GM18909 (cell line): ENCODE measurements at regions not wholly inside any gene's neighbourhood (a gene's known extent, or its start where the extent isn't known, plus 50 kb on each side); places are given as distances from the start of the nearest gene placed in this dataset.

Experiments
- ATAC-seq: cut with Tn5 transposase; IDR thresholded peaks from one replicate; pipeline ENCODE4 v1.9.1; 2021; ENCODE audit warnings: mild to moderate bottlenecking; ENCODE audit not compliant: unreplicated experiment, poor library complexity

DNA sequence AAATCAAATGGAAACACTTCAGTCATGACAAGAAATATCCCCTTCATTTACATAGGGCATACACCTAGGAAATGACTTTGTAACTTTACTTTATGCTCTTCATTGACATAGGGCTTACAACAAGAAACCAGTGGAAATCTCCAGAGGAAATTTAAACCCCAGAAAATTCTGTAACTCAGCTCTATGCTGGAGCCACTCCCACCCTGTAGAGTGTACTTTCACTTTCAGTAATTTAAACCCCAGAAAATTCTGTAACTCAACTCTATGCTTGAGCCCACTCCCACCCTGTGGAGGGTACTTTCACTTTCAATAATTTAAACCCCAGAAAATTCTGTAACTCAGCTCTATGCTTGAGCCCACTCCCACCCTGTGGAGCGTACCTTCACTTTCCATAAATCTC, 987.1 kb upstream of the CADM2 start:
- ATAC-seq: no peak

DNA sequence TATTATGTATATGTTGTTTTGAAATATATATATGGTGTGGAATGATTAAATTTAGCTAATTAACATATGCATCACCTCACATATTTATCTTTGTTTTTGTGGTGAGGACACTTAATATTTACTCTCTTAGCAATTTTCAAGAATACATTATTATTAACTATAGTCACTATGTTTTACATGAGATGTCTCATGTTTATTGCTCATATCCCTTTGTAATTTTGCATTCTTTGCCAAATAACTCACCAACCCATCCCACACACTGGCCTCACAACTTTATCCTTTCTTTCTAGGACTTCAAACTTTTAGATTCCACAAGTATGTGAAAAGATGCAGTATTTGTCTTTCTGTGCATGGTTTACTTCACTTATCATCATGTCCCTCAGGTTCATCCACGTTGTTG, 950.2 kb upstream of the CADM2 start:
- ATAC-seq: no peak

DNA sequence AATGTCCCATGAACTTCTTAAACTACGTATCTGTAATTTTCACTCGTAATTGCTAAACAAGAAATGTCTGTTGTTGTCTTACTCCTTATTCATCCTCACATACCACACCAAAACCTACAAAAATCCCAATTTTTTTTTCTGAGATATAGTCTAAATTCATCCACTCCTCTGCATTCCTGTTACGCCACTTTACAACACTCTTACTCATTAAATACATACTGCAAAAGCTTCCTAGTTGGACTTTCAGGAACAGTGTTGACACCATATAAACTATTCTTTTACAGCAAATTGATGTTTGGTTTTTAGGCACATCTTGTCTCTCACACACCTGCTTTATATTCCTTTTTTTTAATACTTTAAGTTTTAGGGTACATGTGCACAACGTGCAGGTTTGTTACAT, 934.9 kb upstream of the CADM2 start:
- no peak for ATAC-seq

DNA sequence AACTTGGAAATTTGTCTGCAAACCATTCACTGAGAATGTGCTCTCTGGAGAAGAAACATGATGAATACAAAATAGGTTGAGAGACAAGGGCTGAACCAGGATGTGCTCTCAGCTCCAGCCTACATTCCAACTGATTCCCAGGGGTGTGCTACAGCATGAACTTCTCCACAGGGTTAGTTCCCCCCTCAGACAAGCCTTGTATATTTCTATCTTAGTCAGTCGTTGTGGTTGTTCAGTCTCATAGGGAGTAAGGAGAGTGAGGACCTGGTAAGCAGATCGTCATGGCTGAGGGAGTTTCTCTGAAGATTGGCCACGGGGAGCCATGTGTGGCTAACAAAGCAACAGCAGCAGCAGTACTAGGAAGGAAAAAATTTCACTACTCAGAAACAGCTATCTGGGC, 919.7 kb upstream of the CADM2 start:
- ATAC-seq: no peak

DNA sequence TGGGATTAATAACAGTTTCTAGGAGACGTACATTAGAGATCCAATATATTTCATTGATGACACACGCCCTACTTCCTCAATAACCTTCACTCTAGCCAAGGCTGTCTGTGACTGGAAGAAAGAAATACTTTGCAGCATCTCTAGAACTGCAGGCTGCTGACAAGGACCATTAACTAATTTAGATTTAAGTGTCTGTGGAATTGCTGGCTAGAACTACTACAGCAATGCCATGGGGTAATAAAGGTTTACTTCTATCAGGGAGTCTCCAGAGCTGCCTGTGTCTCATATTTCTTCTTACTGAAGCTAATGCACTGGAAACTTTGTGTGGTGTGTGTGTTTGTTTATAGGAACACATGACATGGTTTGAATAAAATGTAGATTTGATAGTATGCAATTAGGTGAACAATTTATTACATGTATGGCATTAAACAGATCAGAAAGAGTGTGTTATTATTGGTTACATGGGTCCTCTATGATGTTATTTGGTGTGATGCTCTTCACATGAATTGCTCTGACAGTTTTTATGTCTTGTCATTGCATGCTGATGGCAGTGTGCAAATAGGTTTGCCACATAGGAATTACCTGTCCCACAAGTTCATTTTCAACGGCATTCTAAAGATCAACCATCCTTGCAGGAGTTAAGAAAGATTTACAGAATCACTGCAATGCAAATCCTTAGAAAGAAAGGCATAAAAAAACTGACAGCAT, 916.2 kb upstream of the CADM2 start:
- ATAC-seq: no peak

DNA sequence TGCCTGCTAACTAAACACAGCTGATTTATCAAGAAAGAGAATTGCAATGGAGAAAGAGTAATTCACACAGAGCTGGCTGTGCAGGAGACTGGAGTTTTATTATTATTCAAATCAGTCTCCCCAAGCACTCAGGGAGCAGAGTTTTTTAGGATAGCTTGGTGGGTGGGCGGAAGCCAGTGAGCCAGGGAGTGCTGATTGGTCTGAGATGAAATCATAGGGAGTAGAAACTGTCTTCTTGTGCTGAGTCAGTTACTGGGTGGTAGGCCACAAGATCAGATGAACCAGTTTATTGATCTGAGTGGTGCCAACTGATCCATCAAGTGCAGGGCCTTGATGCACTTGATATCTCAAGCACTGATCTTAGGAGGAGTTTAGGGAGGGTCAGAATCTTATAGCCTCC, 891.9 kb upstream of the CADM2 start:
- ATAC-seq: no peak

DNA sequence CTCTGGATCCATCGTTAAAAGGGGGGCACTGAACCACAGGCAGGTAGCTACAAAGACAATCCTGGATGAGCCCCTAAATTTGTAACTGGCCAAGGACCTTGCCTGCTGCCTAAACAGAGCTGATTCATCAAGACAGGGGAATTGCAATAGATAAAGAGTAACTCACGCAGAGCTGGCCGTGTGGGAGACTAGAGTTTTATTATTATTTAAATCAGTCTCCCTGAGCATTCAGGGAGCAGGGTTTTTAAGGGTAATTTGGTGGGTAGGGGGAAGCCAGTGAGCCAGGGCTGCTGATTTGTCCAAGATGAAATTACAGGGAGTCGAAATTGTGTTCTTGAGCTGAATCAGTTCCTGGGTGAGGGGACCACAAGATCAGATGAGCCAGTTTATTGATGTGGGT, 885.1 kb upstream of the CADM2 start:
- ATAC-seq: no peak

DNA sequence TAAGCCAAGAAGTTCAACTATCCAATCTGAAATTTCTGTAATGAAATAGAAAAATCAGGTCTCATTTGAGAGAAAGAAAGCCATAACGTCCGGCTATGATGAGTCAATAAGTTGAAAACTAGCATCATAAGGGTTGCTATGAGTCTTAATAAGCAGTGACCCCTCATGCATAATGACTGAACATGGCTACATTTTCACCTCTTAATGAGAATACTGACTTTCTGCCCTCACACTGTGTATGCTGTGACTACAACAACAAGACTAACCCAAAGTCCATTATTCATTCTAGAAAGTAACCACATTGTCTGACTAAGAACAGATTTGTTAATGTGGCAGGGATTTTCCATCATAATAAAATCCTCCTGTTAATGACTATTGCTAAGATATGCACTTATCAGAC, 884.0 kb upstream of the CADM2 start:
- ATAC-seq: no peak

DNA sequence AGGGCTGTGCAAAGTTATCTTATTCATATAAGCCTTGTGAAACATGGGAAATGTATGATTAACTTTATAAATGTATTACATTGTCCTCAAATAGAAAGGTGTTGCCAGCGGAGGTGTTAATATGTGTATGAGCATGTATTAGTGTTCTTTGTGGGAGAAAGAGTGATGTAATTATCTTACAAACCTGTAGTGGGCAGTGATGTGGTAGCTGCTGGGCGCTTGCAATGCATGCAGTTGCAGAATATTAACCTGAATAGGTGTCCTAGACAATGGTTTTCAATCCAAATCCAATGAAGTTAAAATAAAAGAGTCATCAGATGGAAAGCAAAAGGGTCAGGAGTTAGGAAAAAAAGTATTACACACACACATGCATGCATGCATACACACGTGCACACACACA, 881.3 kb upstream of the CADM2 start:
- ATAC-seq: no peak

DNA sequence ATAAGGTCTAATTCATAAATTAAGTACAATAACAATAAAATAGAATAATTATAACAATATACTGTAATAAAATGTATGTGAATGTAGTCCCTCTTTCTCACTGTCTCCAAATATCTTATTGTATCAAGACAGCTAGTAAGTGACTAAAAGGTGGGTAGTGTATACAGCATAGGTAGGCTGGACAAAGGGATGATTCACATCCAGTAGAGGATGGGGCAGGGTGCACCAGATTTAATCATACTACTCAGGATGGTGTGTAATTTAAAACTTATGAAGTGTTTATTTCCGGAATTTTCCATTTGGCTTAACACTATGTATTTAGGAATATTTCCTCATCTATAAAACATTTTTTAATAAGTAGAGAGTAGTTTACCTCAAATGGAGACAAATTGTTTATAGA, 876.1 kb upstream of the CADM2 start:
- no peak for ATAC-seq

DNA sequence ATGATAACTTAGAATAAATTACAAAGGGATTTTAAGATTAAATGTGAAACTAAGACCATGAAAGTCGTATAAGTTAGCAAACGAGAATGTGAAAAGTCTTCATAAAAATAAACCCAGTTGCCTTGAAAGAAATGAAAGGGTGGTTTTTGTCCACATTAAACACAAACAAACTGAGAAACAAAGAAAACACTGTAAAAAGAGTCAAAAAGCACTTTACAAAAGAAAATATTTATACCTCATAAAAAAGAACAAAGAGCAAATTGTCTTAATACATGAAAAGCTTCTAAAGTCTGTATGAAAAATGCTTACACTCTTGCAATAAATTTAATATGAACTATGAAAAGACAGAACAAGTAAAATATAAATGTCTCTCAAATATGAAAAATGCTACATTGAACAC, 865.9 kb upstream of the CADM2 start:
- ATAC-seq: no peak

DNA sequence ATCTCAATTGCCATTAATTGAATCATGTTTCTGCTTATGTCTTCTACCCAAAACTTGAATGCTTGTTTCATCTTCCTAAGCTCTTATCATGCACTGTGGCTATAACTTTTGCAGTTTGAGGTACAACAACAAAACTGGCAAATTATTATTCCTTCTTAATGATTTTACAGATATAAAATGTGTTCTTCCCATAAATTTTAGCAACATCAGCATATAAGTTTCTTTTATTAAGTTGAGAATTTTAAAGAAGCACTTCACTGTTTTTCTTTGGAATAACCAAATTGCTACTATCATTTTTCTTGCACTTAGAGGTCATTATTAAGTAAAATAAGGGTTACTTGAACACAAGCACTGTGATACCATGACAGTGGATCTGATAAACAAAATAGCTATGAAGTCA, 862.6 kb upstream of the CADM2 start:
- ATAC-seq: no peak

DNA sequence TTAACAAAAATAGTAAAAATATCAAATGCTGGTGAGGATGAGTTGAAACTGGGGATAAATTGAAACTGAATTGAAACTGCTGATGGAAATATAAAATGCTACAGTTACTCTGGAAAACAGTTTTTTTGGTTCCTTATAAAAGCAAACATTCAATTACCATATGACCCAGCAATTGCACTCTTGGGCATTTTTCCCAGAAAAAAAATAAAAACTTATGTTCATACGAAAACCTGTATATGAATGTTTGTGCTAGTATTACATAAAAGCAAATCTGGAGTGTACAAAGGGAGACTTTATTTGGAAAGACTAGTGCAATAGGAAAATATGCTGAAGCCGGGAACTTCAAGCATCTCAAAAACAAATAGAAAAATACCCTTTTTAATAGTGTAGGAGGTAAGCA, 857.9 kb upstream of the CADM2 start:
- no peak for ATAC-seq

DNA sequence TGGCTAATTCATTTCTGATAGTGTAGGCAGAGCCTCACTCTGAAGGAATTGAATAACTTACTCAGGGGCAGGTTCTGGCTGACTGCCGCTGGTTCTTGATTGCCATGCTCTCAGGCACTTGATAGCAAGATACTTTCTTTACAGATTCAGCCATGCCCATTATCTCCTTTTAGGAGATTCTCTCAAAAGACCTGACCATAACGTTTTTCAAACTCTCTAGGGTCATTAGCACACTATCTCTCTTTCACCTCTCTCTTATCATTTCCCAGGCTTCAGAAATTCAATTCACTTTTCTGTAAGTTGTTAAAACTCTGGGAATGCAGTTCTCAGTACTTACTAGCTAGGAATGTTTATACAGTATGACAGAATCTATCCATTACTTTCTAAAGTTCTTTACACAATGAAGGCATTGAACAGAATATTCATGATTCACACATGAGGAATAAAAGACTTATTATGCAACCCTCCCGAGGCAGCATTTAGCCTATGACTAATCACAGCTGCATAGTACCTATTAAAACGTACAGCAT, 850.3 kb upstream of the CADM2 start:
- ATAC-seq: no peak

DNA sequence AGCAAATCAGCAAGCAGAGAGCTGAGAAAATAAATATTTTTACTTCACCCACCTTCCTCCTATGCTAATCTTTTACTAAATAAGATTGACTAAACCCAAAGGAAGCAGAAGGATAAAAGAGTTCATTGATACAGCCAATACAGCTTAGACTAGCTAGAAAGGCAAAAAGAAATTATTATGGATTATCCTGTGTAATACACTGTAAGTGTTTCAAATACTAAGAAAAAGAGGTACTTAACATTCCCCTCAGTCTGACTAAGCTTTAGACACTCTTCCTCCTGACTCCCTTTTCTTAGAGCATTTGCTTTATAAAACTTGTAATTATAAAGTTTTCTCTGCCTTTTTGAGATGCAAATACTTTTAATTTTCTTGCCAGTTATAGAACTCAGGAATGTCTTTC, 848.9 kb upstream of the CADM2 start:
- ATAC-seq: no peak

DNA sequence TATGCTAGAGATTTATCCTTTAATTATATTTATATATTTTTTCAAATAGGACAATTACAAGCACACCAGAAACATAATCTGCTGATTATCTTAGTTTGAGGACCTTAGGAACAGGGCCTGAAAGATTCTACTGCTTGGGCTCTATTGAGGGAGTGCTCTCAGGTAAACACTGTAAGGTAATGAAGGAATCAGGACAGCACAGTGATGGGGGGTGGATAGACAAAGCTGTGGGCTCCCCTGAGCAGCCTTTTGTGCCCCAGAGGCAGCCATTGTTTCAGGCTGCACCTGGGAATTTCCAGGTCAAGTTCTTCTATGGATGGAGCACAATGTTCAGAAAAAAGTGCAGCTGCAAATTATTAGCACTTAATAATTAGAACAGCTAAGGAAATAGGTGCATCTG, 848.0 kb upstream of the CADM2 start:
- no peak for ATAC-seq

DNA sequence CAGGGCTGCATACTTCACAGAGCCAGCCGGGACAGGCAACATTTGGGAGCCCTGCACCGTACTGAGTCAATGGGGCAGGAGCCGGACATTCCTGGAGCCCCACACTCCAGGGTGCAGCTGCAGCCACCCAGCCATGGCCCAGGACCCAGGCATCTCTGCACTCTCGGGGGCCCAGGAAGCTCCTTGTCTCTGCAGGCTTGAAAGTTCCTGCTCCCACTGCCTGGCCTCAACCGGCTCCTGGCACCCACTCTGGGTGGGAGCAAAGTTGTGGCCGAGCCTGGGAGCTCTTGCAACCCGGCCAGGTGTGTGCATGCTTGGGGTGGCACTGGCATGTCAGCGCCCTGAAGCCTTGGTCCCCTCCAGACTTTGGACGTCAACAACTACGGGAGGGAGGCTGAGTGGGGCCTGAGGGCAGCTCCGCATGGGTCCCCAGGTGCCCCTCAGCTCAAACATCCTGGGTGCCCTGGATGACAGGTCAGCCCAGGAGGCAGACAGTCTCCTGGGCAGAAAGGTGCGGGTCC, 833.5 kb upstream of the CADM2 start:
- ATAC-seq: no peak

DNA sequence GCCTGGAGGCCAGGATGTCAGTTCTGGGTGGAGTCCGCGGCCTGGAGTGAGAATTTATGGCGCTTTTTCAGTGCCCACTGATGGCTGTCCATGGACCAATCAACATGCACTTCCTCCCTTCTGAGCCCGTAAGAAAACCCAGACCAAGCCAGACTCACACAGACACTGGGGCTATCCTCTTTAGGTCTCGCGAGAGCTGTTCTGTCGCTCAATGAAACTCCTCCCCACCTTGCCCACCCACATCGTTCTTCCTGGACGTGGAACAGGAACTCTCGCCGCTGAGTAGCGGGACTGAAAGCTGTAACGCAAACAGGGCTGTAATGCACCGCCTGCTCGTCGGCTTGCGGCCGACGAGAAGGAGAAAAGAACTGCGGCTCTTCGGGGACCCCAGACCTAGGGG, 833.0 kb upstream of the CADM2 start:
- no peak for ATAC-seq

DNA sequence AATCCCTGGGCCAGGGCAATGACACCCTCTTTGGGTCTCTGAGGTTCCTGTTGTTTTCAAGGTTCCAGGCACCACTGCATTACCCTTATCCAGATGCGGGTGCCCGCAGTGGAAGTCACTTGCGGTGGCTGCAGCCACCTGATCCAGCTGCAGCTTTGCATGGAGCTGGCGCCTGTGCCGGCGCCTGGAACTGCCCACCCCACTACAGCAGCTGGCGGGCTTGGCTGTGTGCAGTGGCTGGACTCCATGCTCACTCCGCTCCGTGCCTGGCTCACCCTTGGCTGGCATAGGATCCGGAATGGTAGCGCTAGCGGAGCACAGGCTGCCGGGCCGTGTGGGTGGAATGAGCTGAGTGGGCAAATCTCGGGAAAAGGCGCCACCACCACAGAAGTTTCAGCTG, 832.6 kb upstream of the CADM2 start:
- ATAC-seq: no peak

DNA sequence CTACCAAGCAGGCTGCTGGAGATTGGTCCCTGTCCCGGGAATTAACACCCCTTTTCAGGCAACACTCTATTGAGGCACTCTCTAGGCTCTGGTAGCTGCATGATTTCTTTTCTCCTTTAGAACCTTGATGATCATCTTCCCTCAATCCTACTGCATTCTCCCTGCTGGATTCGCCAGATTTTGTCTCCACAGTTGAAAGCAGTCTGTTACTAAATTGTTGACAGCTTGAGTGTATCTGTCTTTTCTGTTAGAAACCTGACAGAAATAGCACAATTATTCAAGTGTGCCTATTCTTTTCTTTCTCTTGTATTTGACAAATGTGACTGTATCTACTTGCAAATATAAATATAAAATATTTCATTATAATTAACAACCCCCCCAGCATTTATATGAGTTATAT, 830.8 kb upstream of the CADM2 start:
- no peak for ATAC-seq

DNA sequence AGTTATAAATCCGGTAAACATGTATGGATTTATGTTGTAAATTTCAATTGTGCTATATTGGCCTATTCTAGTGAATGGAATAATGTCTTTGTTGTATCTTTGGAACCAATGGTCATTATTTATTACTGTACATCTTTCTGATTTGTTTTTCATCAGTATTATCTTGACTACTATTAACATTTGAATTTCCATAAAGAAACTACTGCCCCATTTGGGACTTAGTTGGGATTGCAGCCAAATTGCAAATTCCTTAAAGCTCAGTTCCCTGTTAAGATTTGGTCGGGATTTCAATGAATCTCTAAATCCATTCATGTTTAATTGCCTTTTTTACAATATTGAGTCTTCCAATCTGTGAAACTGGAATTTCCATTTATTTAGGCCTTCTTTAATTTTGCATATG, 822.4 kb upstream of the CADM2 start:
- no peak for ATAC-seq

DNA sequence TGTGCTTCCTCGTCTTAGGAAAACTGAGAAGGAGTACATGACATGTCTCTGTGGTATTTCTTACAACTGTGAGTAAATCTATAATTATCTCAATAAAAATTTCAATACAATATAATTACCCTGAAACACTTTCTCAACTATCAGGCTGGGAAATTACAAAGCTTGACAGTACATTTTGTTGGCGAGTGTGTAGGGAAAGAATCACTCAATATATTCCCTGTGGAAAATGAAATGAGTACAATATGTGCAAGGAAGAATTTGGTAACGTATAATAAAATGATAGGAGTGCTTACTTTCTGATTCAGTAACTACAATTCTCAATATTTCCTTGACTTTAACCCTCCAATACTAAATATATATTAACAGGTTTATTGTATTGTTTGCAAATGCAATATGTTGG, 818.2 kb upstream of the CADM2 start:
- ATAC-seq: no peak
